Calu3 (cell line): ENCODE measurements at regions not wholly inside any gene's neighbourhood (a gene's known extent, or its start where the extent isn't known, plus 50 kb on each side); places are given as distances from the start of the nearest gene placed in this dataset.

Experiments used
- BruUV-seq: library from RNA; stranded (reverse); fragments of 400-500 nt; replicated peaks from 2 replicates; lab custom pipeline; 2021; lab: Mats Ljungman, UMichigan
- CTCF ChIA-PET: fragments of 300-600 bp; sonication (Branson Sonifier 250); formaldehyde crosslinking; loops from one replicate; lab custom pipeline; 2022; ENCODE audit warnings: antibody characterized with exemption; lab: Charles Lee
- DNase-seq: peaks from one replicate; pipeline ENCODE4 v3.0.0; 2022
- H3K27ac Mint-ChIP-seq: one replicate; pipeline ENCODE4 v1.8.0; 2022; ENCODE audit warnings: mixed read lengths; ENCODE audit not compliant: unreplicated experiment
- H3K27me3 Mint-ChIP-seq: one replicate; pipeline ENCODE4 v1.8.0; 2022; ENCODE audit warnings: mixed read lengths; ENCODE audit not compliant: unreplicated experiment
- H3K36me3 Mint-ChIP-seq: one replicate; pipeline ENCODE4 v1.8.0; 2022; ENCODE audit warnings: mild to moderate bottlenecking, moderate library complexity, mixed read lengths; ENCODE audit not compliant: insufficient read depth, unreplicated experiment
- H3K4me1 Mint-ChIP-seq: one replicate; pipeline ENCODE4 v1.8.0; 2022; ENCODE audit warnings: mild to moderate bottlenecking, low read depth, mixed read lengths; ENCODE audit not compliant: unreplicated experiment
- H3K4me3 Mint-ChIP-seq: one replicate; pipeline ENCODE4 v1.8.0; 2022; ENCODE audit warnings: mild to moderate bottlenecking, low read depth, moderate library complexity, mixed read lengths; ENCODE audit not compliant: unreplicated experiment
- H3K9me3 Mint-ChIP-seq: one replicate; pipeline ENCODE4 v1.8.0; 2022; ENCODE audit warnings: low read depth, mixed read lengths; ENCODE audit not compliant: unreplicated experiment
- CTCF ChIP-seq: fragments of 200-600 bp; IDR thresholded peaks from one replicate; pipeline ENCODE4 v1.8.0; 2022; ENCODE audit warnings: antibody characterized with exemption; ENCODE audit not compliant: unreplicated experiment
- intact Hi-C: fragments of 100-400 bp; cut with micrococcal nuclease; formaldehyde crosslinking; loops from one replicate; pipeline ENCODE4 v1.10.0; 2022; ENCODE audit not compliant: unreplicated experiment

GRCh38 chr2:167510071-167510759, 621.9 kb downstream of the XIRP2 start:
- Mint-ChIP-seq H3K4me3 (no peak overlapping the region), H3K4me1 (peaks cover 9% of the 10 kb centered on the region), H3K9me3 (no peaks in the 10 kb centered on the region), H3K27ac (no peak overlapping the region), H3K36me3 (no peaks in the 10 kb centered on the region), H3K27me3 (no peaks in the 10 kb centered on the region)
- TF ChIP-seq CTCF = no peak
- no TSS peak for BruUV-seq
- DNase-seq = no peak
- intact Hi-C loops = no loop called here
- CTCF ChIA-PET = no interaction called here

GRCh38 chr2:167509586-167509985, 621.3 kb downstream of the XIRP2 start:
- H3K4me1 Mint-ChIP-seq = peaks cover 9% of the 10 kb centered on the region
- intact Hi-C loops = no loop called here
- no peak overlapping the region for H3K27ac Mint-ChIP-seq
- H3K27me3 Mint-ChIP-seq = no peaks in the 10 kb centered on the region
- BruUV-seq = no TSS peak
- CTCF ChIA-PET = no interaction called here
- no peak for TF ChIP-seq CTCF
- no peaks in the 10 kb centered on the region for H3K36me3 Mint-ChIP-seq
- no peak for DNase-seq
- no peak overlapping the region for H3K4me3 Mint-ChIP-seq
- no peaks in the 10 kb centered on the region for H3K9me3 Mint-ChIP-seq

- Mint-ChIP-seq H3K36me3 (no peaks in the 10 kb centered on the region), H3K9me3 (no peaks in the 10 kb centered on the region), H3K4me3 (no peak overlapping the region), H3K27ac (no peak overlapping the region), H3K27me3 (no peaks in the 10 kb centered on the region), H3K4me1 (peaks cover 9% of the 10 kb centered on the region)
- no peak for DNase-seq
- intact Hi-C loops = no loop called here
- TF ChIP-seq CTCF = no peak
- CTCF ChIA-PET = no interaction called here
- BruUV-seq = no TSS peak
Observed at GRCh38 chr2:167508709-167509108, 620.4 kb downstream of the XIRP2 start.

GRCh38 chr2:167506395-167506794, 618.1 kb downstream of the XIRP2 start:
- H3K4me1 Mint-ChIP-seq = peaks cover 9% of the 10 kb centered on the region
- no TSS peak for BruUV-seq
- no peak for DNase-seq
- no peak overlapping the region for H3K4me3 Mint-ChIP-seq
- H3K27ac Mint-ChIP-seq = no peak overlapping the region
- H3K9me3 Mint-ChIP-seq = no peaks in the 10 kb centered on the region
- intact Hi-C loops = no loop called here
- CTCF ChIA-PET = no interaction called here
- no peaks in the 10 kb centered on the region for H3K36me3 Mint-ChIP-seq
- no peak for TF ChIP-seq CTCF
- no peaks in the 10 kb centered on the region for H3K27me3 Mint-ChIP-seq
